Activated CD4-positive, CD25-positive, alpha-beta regulatory T cell (primary cell): ENCODE measurements at regions not wholly inside any gene's neighbourhood (a gene's known extent, or its start where the extent isn't known, plus 50 kb on each side); places are given as distances from the start of the nearest gene placed in this dataset.

Experiments
- DNase-seq, 4 experiments: peaks; one replicate each; lab custom pipeline; 2025; lab: John Stamatoyannopoulos, UW

DNA sequence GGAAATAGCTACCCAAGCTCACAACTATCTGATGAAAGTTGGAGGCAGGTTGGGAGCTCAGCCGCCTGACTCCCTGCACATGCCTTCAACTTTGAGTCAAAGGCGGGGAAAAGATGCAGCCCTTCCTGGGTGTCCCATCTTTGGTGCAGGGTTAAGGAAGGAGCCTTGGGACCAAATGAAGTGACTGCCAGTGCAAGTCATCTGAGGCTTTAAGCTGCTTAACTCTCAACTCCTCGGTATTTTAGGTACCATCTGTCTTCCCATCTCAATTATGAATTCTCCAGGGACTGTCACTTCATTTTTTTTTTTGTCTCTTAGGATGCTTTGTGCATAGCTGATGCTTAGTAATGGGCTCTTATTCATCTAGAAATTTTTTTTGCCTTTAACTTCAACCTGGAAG lies 408.8 kb upstream of the C2CD4B start:
- DNase-seq: no peak

GRCh38 chr15:62578546-62578945 lies 413.5 kb upstream of the C2CD4B start:
- DNase-seq: no peak

GRCh38 chr15:62578960-62579359 lies 413.9 kb upstream of the C2CD4B start:
- no peak for DNase-seq

- DNase-seq: no peak
Measured at GRCh38 chr15:62579842-62580241, 414.8 kb upstream of the C2CD4B start.

- no peak for DNase-seq
Measured at GRCh38 chr15:62582580-62582979, 417.5 kb upstream of the C2CD4B start.

DNA sequence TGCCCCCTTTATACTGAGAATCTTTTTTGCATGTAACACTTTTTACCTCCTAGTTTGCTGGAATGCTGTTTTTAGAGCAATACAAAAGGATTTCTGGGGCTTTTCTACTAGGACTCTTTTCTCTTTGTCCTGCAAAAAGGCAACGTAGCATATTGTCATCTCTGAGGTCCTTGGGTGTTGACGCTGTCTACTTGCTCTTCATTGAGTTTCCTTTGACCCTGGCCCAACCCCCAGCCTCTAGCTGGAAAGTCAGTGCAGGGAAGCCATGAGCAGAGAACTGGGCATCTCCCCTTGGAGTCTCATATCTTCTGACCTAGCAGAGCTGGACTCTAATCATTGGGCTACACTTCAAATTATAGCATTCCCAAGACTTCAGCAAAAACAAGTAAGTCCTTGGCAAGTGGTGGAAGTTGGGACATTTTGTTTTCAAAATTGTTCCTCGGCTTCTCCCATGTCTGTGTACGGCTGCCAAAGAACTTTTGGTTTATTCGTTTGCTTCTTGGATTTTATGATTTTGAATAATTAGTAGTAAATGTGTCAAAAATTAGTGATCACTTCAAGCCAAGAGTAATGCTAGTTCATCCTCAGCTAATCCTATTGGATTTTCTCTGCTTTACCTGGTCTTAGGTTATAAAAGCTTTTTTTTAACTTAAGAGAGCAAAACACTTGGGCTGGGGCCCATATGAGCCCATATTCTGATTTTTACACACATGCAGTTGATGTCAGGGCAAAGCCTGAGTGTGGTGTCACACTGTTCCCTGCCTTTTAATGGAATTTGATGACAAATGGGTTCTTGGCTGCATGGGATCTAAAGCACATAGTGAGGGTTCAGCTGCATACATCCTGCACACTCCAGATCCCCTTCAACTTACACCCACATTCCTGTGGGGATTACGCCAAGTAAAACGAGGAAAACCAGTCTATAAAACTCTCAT lies 419.5 kb upstream of the C2CD4B start:
- no peak for DNase-seq

- DNase-seq: no peak
Measured at GRCh38 chr15:62588938-62589670, 424.0 kb upstream of the C2CD4B start.

DNA sequence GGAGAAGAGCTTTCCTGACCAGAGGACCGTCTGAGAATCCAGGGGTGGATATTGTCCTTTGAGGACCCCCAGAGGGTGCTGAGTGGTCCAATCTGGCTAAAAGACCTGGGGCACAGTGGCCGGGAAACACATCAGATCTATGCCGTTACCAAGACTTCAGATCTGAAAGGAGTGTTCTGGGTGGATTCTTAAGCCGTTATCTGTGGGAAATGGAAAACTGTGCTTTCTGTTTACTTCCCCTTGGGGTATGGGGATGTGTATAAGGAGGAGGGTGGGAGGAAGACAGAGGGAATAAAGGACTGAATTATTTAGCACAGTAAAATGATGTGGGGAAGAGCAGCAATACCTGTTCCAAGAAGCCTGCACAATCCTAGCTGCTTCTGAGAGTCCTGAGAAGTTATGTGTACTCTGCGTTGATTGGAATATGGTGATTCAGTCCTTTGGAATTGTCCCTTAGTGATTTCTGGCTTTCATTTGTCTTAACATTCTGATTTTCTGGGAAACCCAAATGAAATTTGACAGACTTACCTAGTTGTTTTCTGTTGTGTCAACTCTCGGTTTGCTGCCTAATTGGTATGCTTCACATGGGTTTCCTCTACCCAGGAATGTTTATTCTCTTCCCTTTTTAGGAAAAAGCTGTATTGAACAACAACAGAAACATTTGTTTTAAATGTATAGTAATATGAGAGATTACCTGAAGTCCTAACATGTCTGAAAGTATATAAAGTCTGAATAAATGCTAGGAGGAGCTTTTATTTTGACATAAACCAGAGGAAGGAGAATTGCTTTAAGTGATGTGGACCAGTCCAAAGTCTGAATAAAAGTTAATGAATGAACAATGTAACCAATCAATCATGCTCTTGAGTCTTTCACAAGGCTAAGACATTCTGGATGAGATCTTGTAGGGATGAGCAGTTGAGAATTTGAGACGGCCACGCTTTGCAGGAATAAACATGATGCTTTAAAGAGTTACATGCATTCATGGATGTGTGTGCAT lies 427.1 kb upstream of the C2CD4B start:
- DNase-seq: no peak

- DNase-seq: no peak
Measured at GRCh38 chr15:62592920-62593319, 427.8 kb upstream of the C2CD4B start.

DNA sequence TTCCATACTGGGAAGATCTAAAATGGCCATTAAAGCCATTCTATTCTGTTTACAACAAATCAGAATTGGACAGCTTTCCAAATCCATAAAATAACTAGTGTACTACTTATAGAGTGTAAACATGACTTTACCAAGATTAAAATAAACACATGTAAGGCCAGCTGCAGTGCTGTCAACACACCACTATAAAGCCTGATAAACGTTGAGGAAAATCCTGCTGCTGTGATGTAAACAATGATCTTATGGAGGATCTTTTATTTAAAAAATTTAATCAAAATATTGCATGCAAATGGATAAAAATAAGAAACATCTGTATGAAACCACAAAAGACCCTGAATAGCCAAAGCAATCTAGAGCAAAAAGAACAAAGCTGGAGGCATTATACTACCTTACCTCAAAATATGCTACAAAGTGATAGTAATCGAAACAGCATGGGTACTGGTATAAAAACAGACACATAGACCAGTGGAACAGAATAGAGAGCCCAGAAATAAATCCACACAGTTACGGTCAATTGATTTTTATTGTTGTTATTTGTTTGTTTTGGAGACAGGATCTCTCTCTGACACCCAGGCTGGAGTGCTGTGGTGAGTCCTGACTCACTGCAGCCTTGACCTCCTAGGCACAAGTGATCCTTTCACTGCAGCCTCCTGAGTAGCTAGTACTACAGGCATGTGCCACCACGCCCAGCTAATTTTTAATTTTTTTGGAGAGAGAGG lies 428.8 kb upstream of the C2CD4B start:
- no peak for DNase-seq

DNA sequence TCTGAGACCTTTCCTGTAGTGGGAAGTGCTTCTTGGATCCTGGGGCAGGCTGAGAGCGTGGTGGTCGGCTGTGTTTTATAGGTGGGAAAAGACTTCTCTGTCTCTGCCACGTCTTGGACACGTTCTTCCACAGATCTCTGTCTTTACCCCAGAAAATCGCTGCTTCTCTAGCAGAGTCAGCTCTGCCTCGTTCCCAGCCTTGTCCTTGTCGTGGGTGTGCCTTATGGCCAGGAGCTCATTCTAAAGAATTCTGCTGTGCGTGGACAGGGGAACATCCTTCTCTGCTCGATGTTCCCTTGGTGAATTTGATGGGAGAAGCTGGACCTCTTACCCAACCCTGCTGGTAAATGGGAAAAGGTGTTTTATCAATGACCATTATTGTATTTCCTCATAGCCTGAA lies 433.1 kb upstream of the C2CD4B start:
- DNase-seq: no peak

GRCh38 chr15:62599791-62600777 lies 435.0 kb upstream of the C2CD4B start:
- DNase-seq: no peak

- DNase-seq: no peak
Measured at GRCh38 chr15:62601777-62602545, 436.9 kb upstream of the C2CD4B start.

DNA sequence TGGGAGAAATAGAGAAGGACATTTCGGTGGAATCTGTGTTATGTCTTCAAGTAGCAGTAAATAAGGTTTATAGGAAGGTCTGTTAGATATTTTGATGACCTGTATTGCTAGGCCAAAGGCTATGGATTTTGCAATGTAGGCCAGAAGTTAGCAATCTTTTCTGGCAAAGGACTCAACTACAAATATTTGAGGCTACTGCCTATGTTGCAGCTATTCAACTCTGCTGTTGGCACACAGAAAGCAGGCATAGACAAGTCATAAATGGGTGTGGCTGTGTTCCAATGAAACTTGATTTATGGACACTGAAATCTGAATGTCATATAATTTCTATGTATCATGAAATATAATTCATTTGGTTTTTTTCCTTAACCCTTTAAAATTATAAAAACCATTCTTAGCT lies 438.7 kb upstream of the C2CD4B start:
- DNase-seq: no peak

DNA sequence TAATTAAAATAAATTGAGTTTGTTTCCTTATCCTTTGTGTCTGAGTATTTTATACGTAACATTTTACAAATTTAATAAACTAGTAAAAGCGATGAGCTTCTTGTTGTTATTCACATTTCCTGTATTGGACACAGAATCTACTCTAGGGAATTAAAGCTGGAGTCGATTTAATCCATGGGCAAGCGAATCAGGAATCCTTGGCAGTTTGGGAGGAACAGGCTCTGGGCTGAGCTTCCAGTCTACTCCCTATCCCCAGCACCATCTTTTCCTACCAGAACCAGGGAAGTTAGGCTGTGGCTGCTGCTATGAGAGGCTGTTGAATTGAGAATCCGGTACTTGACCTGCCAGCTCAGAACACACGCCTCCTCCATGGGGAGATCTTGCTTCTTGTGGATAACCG lies 437.3 kb upstream of the TPM1 start:
- DNase-seq: no peak

DNA sequence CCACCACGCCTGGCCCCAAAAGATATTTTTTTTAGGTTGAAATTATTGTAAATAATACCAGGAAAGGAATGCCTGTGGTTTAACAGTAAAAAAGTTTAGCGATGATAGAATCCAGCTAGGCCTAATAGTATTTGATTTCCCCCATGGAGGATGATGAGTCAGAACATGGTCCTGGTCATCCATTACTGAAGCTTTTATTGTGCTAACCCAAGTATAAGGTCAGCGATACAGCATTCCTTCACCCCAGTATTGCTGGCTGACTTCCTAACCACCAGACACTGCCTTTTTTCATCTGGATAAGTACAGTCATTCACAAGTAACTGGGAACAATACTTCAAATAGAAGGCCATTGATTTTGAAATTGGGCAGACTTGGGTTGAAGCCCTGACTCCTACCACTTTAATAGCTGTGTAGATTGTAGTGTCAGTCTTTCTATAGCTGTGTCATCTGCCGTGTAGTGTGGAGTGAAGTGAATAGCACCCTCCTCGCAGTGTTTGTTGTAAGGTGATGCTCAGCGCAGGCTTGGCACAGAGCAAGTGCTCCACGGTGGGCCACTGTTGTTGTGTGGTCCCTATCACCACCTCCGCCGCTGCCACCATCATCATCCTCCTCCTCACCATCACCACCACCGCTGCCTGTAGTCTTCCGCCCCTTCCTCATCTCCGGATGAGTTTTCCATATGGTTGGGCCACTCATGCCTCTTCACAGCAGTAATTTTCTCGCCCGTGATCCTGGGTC lies 436.0 kb upstream of the TPM1 start:
- DNase-seq: no peak

GRCh38 chr15:62607114-62607462 lies 435.5 kb upstream of the TPM1 start:
- DNase-seq: no peak

- no peak for DNase-seq
Measured at GRCh38 chr15:62607643-62608042, 434.9 kb upstream of the TPM1 start.

- no peak for DNase-seq
Measured at GRCh38 chr15:62608369-62608768, 434.2 kb upstream of the TPM1 start.
